Right lung (tissue), 2 donors: ENCODE measurements at regions not wholly inside any gene's neighbourhood (a gene's known extent, or its start where the extent isn't known, plus 50 kb on each side); places are given as distances from the start of the nearest gene placed in this dataset.

Source experiments
- DNase-seq, 2 donors: peaks; one replicate each; pipeline ENCODE4 v3.0.0-alpha.2; 2013

DNA sequence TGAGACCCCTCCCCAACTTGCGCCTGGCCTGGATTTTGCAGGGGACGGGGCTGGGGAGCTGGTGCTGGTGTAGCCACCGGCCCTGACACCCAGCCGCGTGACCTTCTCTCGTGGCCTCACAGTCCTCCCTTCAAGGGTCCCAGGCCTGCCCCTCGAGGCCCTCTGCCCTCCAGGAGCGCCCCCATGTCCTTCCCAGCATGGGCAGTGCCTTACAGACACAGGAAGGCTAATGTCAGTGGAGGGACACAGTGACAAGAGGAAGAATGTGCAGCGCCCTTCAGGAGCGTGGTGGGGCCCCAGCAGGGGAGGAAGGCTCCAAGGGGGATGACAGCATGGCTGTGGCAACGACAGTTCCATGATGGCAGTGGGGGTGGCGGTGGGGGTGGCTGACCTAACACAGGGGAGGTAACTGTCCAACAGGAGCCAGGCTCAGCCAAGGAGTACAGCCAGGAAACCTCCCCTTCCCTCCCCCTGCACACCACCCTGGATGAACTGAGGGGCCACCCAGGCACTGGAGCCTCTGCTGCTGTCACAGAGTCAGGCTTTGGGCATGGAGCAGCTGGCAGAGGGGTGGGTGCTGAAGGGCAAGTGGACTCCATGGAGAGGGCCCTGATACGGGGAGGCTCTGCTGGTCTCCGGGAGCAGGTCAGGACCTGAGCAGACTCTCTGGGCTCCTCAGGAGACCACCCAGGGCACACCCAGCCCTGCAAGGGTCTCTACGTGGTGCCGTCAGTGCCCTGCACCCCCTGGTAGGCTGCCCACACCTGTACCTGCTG lies 76.0 kb upstream of the RET start:
- no peak for DNase-seq

DNA sequence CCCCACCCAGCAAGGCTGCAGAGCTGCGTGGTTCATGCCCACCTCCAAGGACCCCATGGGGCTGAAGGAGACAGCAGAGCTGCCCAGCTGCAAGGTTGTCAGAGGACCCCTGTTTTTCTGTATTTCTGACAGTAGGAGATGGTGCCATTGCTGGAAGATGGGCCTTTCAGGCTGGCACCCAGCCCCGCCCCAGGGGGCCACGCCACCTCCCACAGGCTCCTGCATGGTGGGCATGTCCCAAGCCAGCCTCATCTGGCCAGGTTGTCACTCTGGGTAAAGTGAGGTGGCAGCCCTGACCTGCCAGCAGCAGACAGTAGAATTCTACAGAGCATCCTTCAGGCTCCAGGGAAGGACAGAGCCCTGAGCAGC lies 75.5 kb upstream of the RET start:
- no peak for DNase-seq

DNA sequence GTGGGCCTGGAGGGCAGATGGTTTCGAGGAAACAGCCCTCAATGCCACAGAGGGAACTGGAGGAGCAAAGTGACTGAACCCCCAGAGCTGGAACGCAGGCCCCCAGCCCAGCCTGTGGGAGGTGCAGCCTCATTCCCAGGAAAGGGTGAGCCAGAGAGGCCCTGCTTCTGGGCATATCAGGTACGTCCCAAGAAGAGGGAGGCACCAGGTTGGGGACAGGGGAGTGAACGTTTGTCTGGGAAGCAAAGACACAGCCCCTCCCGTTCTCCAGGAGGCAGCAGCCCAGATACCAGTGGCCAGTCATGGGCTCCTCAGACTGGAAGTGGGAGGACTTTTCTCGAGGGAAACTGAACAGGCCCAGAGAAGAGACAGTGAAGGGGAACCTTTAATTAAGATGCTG lies 74.3 kb upstream of the RET start:
- no peak for DNase-seq

DNA sequence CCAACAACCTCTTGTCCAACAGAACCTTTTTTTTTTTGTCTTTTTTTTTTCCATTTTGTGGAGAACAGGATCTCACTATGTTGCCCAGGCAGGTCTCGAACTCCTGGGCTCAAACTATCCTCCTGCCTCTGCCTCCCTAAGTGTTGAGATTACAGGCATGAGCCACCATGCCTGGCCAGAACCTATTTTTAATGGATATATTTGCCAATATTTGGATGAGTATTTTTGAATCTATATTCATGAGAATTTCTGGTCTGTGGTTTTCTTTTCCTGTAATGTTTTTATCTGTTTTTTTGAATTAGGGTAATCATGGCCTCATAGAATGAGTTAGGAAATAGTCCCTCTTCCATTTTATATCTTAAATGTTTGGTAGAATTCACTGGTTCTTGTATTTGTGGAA lies 70.4 kb upstream of the RET start:
- DNase-seq, result no peak

DNA sequence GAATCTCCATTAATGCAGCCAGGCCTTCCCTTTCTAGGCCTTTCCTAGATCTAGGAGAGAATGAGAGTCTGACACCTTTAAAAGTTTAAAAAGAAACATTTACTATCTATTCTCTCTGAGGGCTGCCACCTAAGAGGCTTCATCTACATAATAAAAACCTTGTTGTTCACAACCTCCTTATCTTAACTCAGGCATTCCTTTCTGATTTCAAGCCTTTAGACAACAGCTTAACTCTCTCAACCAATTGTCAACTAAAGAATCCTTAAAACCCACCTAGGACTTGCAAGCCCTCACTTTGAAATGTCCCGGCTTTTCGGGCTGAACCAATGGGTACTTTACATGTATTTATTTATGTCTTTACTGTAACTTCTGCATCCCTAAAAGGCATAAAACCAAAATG lies 64.3 kb upstream of the RET start:
- no peak for DNase-seq

DNA sequence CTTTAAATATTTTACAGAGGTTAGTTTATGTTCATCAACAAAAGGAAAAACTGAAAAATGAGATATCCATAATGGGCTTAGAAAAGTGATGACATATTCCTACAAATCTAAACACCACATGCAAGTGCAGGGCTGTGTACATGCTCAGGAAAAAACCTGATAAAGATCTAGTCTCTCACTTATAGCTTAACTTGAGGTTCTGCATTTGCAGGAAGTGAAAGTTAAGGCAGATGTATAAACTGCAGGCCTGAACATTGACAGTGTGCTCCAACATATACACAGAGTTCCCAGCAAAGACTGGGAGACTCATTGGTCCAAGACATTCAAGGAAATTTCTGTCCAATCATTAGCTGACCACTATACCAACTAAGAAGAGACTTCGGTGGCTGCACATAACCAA lies 63.8 kb upstream of the RET start:
- no peak for DNase-seq

DNA sequence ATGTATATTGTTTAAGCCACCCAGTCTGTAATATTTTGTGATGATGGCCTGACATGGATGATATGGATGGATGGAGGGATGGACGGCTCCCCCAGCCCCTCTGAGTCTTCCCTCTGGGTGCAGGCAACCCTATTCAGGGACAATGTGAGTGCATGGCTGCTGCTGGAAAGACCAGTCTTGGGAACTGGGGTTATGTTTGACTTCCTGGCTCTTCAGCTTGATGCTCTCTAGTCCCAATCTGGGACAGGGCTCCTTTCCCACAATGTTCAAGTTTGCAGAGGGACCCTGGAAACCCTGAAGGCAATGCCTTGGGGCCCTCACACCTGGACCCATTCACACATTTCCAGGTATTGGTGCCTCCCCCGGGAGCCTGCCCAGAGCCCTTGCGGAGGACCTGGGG lies 52.3 kb upstream of the RET start:
- DNase-seq, result no peak

DNA sequence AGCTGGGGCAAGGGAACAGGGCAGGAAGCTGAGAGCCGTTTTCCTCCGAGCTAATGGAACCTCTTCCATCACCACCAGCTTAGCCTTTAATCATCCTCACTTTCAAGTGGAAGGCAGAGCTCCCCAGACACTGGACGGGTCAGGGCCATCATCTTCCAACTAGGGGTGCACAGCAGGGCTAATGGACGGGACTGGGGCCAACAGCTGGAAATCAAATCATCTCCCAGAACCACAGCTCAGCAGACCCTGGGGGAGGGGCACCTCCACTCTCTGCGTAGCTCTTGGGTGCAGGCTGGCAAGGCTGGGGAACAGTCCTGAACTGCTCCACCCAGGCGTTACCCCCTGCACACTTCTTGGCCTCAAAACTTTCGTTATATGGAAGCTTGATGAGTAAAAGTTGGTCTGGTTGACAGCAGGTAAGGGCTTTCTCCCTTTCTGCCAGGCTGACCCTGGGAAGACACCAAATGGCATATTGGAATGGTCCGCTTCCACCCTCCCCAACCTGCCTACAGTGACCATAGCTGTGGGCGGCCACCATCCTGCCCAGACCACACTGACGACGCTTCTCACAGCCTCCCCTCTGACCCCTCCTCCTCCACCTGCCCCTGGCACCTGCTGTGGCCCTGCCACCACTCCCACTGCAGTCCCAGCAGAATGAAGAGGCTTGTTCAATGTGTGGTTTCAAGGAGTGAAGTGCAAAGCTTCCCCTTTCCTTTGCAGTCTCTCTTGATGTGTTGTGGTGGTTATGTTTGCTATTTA lies 51.7 kb upstream of the RET start:
- DNase-seq, result no peak

DNA sequence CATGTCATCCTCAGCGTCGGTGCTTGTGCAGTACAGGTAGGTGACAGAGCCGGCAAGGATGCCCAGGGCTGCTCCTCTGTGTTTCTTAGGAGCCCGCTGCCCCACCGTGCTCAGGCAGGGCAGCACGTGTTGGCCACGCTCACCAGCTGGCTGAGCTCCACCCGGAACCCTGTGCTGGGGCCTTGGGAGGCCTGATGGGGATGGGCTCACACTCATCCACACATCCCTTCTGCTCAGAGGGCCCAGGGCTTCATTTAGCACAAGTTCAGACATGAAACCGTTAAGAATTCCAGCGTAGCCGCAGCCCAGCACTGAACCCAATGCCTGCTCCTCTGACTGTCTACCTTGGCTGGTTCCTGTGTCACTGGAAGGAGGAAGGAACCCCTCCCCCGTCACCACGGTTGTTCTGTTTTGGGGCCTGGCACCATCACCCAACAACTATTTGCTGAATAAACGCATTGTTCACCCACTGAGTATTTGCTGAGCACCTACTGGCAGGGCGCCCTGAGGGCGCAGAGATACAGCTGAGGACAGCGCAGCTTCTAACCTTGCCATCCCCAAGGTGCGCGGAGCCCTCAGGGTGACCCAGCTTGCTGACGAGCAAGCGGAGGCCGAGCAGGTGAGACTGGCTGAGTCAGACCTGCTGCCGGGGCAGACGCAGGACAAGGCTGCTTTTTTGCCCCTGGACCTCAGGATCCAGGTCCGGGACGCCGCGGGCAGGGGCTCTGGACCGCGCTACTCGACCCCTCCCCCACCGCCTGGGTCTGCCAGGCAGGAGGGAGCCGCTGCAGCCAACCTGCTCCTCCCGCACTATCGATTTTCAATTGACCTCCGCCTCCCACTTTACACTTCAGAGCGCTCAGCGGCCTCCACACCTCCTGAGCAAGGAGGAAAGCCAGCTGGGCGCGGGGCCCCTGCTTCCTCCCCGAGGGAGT lies 50.6 kb upstream of the RET start:
- no peak for DNase-seq
